ENCODE measurements at regions not wholly inside any gene's neighbourhood (a gene's known extent, or its start where the extent isn't known, plus 50 kb on each side); places are given as distances from the start of the nearest gene placed in this dataset.

DNA sequence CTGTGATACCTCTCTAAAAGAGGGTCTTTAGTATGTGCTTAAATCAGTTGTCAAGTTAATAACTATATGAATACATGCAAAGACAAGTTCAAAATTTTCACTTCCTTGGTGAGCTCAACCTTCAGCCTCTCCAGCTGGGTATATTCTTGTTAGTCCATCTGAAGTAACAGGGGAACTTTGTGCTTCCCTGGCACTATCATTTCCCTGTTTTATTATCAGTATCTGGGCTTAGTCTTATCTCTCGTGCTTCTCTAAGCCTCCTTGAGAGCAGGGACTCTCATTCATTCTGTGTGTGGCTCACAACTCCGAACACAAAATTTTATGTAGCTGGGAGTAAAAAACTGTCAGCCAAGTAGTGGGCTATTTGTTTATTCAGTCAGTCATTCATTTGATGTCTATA lies 175.9 kb upstream of the MAP3K1 start:
- intact Hi-C loops (cut with micrococcal nuclease; ENCODE audit: unreplicated experiment), result no loop called here
- no peak for DNase-seq (ENCODE audit: low spot score)
- Histone ChIP-seq H3K9me3 (ENCODE audit: low read depth, low read length, poor library complexity, severe bottlenecking) (no peaks in the 10 kb centered on the region), H3K27ac (ENCODE audit: low read depth, low read length, poor library complexity, severe bottlenecking) (no peak overlapping the region), H3K4me1 (ENCODE audit: insufficient read depth, low read length, poor library complexity, severe bottlenecking) (no peaks in the 10 kb centered on the region), H3K27me3 (replicated peaks; ENCODE audit: insufficient read depth, low read depth, low read length, poor library complexity) (no peaks in the 10 kb centered on the region), H3K4me3 (ENCODE audit: low read depth, low read length, poor library complexity, severe bottlenecking) (no peak overlapping the region), H3K36me3 (ENCODE audit: insufficient read depth, low read length, poor library complexity, severe bottlenecking) (no peaks in the 10 kb centered on the region)
- BruUV-seq (replicated peaks), result no TSS peak
- POLR2A ChIA-PET (ENCODE audit: low non-redundant PET), result no interaction called here
- TF ChIP-seq, protein P1, sequence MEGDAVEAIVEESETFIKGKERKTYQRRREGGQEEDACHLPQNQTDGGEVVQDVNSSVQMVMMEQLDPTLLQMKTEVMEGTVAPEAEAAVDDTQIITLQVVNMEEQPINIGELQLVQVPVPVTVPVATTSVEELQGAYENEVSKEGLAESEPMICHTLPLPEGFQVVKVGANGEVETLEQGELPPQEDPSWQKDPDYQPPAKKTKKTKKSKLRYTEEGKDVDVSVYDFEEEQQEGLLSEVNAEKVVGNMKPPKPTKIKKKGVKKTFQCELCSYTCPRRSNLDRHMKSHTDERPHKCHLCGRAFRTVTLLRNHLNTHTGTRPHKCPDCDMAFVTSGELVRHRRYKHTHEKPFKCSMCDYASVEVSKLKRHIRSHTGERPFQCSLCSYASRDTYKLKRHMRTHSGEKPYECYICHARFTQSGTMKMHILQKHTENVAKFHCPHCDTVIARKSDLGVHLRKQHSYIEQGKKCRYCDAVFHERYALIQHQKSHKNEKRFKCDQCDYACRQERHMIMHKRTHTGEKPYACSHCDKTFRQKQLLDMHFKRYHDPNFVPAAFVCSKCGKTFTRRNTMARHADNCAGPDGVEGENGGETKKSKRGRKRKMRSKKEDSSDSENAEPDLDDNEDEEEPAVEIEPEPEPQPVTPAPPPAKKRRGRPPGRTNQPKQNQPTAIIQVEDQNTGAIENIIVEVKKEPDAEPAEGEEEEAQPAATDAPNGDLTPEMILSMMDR (conservative IDR thresholded peaks at IDR 0.05; ENCODE audit: low read depth, low read length), result no peak
- TF ChIP-seq EZH2 (IDR thresholded peaks at IDR 0.05; ENCODE audit: borderline replicate concordance, low read depth, low read length, poor library complexity, severe bottlenecking), result no peak
- CTCF ChIA-PET, result no interaction called here

DNA sequence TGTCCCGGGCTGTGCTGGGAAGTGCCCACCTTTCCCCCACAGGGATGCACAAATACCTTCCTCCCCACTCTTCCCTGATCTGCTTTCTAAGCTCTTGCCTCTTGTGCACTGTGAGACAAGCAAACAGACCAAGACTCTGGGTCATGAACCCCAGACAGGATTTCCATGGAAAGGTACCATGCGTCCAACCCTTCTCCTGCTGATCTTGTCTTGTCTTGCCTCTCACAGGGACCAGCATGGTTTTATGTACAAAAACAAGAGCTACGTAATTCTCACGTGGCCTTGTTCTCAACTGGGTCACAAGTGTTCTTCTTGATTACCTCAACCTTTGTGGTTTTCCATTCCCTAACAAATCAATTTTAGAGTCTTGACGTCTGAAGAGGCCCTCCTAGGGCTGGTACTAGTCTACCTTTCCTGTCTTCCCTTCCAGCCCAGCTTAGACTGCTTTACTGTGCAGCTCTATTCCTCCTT lies 176.5 kb upstream of the MAP3K1 start:
- BruUV-seq (replicated peaks), result no TSS peak
- H3K27ac ChIP-seq (ENCODE audit: low read depth, low read length, poor library complexity, severe bottlenecking), result no peak overlapping the region
- ChIA-PET CTCF (no interaction called here), POLR2A (ENCODE audit: low non-redundant PET) (no interaction called here)
- H3K27me3 ChIP-seq (replicated peaks; ENCODE audit: insufficient read depth, low read depth, low read length, poor library complexity), result no peaks in the 10 kb centered on the region
- intact Hi-C loops (cut with micrococcal nuclease; ENCODE audit: unreplicated experiment), result no loop called here
- no peaks in the 10 kb centered on the region for H3K36me3 ChIP-seq (ENCODE audit: insufficient read depth, low read length, poor library complexity, severe bottlenecking)
- no peaks in the 10 kb centered on the region for H3K9me3 ChIP-seq (ENCODE audit: low read depth, low read length, poor library complexity, severe bottlenecking)
- TF ChIP-seq, protein P1 (conservative IDR thresholded peaks at IDR 0.05; ENCODE audit: low read depth, low read length), result no peak
- TF ChIP-seq EZH2 (IDR thresholded peaks at IDR 0.05; ENCODE audit: borderline replicate concordance, low read depth, low read length, poor library complexity, severe bottlenecking), result no peak
- no peak overlapping the region for H3K4me3 ChIP-seq (ENCODE audit: low read depth, low read length, poor library complexity, severe bottlenecking)
- DNase-seq (ENCODE audit: low spot score), result no peak
- no peaks in the 10 kb centered on the region for H3K4me1 ChIP-seq (ENCODE audit: insufficient read depth, low read length, poor library complexity, severe bottlenecking)

DNA sequence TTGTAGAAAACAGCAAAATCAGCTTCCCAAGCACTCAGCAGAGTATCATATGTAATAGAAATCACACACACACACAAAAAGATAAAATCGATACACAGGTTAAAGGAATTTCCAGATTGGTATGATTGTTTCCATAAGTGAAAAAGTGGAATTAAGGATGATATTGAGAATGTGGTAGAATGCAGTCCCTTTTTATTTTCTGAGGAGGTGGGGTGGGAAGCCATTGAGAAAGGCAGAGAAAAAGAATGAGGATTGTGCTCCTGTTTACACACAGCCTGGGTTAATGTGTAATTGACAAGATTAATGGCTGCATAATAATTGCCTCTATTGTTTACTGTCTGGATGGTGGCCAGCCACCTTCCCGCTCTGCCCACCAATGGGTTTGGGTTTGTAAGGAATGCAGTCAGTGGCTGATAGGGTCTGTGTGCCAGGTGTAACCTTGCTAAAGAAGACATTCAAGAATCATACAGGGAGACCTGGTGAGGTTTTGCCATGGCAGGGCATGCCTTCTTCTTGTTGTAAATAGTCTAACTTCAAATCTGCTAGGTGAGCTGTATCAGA lies 177.2 kb upstream of the MAP3K1 start:
- TF ChIP-seq, protein P1 (conservative IDR thresholded peaks at IDR 0.05; ENCODE audit: low read depth, low read length), result no peak
- TF ChIP-seq EZH2 (IDR thresholded peaks at IDR 0.05; ENCODE audit: borderline replicate concordance, low read depth, low read length, poor library complexity, severe bottlenecking), result no peak
- H3K36me3 ChIP-seq (ENCODE audit: insufficient read depth, low read length, poor library complexity, severe bottlenecking), result no peaks in the 10 kb centered on the region
- intact Hi-C loops (cut with micrococcal nuclease; ENCODE audit: unreplicated experiment), result no loop called here
- H3K4me3 ChIP-seq (ENCODE audit: low read depth, low read length, poor library complexity, severe bottlenecking), result no peak overlapping the region
- DNase-seq (ENCODE audit: low spot score), result no peak
- ChIA-PET POLR2A (ENCODE audit: low non-redundant PET) (no interaction called here), CTCF (no interaction called here)
- no peak overlapping the region for H3K27ac ChIP-seq (ENCODE audit: low read depth, low read length, poor library complexity, severe bottlenecking)
- H3K9me3 ChIP-seq (ENCODE audit: low read depth, low read length, poor library complexity, severe bottlenecking), result no peaks in the 10 kb centered on the region
- H3K27me3 ChIP-seq (replicated peaks; ENCODE audit: insufficient read depth, low read depth, low read length, poor library complexity), result no peaks in the 10 kb centered on the region
- BruUV-seq (replicated peaks), result no TSS peak
- H3K4me1 ChIP-seq (ENCODE audit: insufficient read depth, low read length, poor library complexity, severe bottlenecking), result no peaks in the 10 kb centered on the region
